SK-N-DZ (cell line): ENCODE measurements at regions not wholly inside any gene's neighbourhood (a gene's known extent, or its start where the extent isn't known, plus 50 kb on each side); places are given as distances from the start of the nearest gene placed in this dataset.
"Not testable (repeated sequence)": the region's sequence is repeated elsewhere in the genome, so short reads cannot be mapped to it uniquely, and the experiment has no call there.

ENCODE experiments used
- DNase-seq: peaks from one replicate; pipeline ENCODE4 v3.0.0-alpha.2; 2015; ENCODE audit warnings: low spot score

- not testable (repeated sequence) for DNase-seq
Measured at GRCh38 chr10:90250784-90251183, 549.4 kb downstream of the KIF20B start.

- DNase-seq: no peak
Measured at GRCh38 chr10:90269699-90270098, 568.3 kb downstream of the KIF20B start.

GRCh38 chr10:90274721-90275468 is 573.5 kb downstream of the KIF20B start:
- DNase-seq: no peak

GRCh38 chr10:90276894-90277475 is 575.6 kb downstream of the KIF20B start:
- no peak for DNase-seq

GRCh38 chr10:90286406-90286805 is 571.4 kb downstream of the HTR7 start:
- no peak for DNase-seq

- DNase-seq: no peak
Measured at GRCh38 chr10:90286941-90287340, 570.9 kb downstream of the HTR7 start.

GRCh38 chr10:90288391-90288933 is 569.4 kb downstream of the HTR7 start:
- no peak for DNase-seq

- DNase-seq: no peak
Measured at GRCh38 chr10:90289037-90289436, 568.8 kb downstream of the HTR7 start.

- no peak for DNase-seq
Measured at GRCh38 chr10:90293616-90294015, 564.2 kb downstream of the HTR7 start.

GRCh38 chr10:90294821-90295540 is 562.9 kb downstream of the HTR7 start:
- not testable (repeated sequence) for DNase-seq

- DNase-seq: not testable (repeated sequence)
Measured at GRCh38 chr10:90302031-90302430, 555.8 kb downstream of the HTR7 start.

- no peak for DNase-seq
Measured at GRCh38 chr10:90302758-90303481, 554.9 kb downstream of the HTR7 start.

GRCh38 chr10:90304533-90304932 is 553.3 kb downstream of the HTR7 start:
- DNase-seq: no peak

GRCh38 chr10:90306187-90306586 is 551.7 kb downstream of the HTR7 start:
- DNase-seq: no peak

GRCh38 chr10:90308223-90308622 is 549.6 kb downstream of the HTR7 start:
- no peak for DNase-seq

GRCh38 chr10:90313576-90314325 is 544.1 kb downstream of the HTR7 start:
- no peak for DNase-seq

GRCh38 chr10:90314718-90315117 is 543.1 kb downstream of the HTR7 start:
- no peak for DNase-seq

- DNase-seq: no peak
Measured at GRCh38 chr10:90317172-90317571, 540.7 kb downstream of the HTR7 start.

GRCh38 chr10:90318659-90319058 is 539.2 kb downstream of the HTR7 start:
- DNase-seq: no peak

GRCh38 chr10:90319188-90319914 is 538.5 kb downstream of the HTR7 start:
- no peak for DNase-seq
